Type B pancreatic cell (in vitro differentiated cells): ENCODE measurements at regions not wholly inside any gene's neighbourhood (a gene's known extent, or its start where the extent isn't known, plus 50 kb on each side); places are given as distances from the start of the nearest gene placed in this dataset.

Source experiments
- DNase-seq: peaks from one replicate; pipeline ENCODE4 v3.0.0; 2021; ENCODE audit warnings: mixed read lengths; ENCODE audit not compliant: unreplicated experiment; ENCODE audit errors: extremely low spot score
- H3K27ac Mint-ChIP-seq: 2 replicates; pipeline ENCODE4 v1.8.0; 2021; ENCODE audit warnings: mild to moderate bottlenecking, mixed read lengths
- H3K27me3 Mint-ChIP-seq: 2 replicates; pipeline ENCODE4 v1.8.0; 2021; ENCODE audit warnings: mixed read lengths
- H3K36me3 Mint-ChIP-seq: 2 replicates; pipeline ENCODE4 v1.8.0; 2021; ENCODE audit warnings: mixed read lengths
- H3K4me1 Mint-ChIP-seq: one replicate; pipeline ENCODE4 v1.8.0; 2021; ENCODE audit warnings: mixed read lengths; ENCODE audit not compliant: unreplicated experiment
- H3K4me3 Mint-ChIP-seq: 2 replicates; pipeline ENCODE4 v1.8.0; 2021; ENCODE audit warnings: mild to moderate bottlenecking, mixed read lengths
- H3K9me3 Mint-ChIP-seq: 2 replicates; pipeline ENCODE4 v1.8.0; 2021; ENCODE audit warnings: mixed read lengths
- CTCF ChIP-seq: fragments of 200-600 bp; sonication (generic); conservative IDR thresholded peaks from 2 replicates; pipeline ENCODE4 v1.5.0; 2021; ENCODE audit warnings: antibody characterized with exemption, mild to moderate bottlenecking

- Mint-ChIP-seq H3K27ac (no peak overlapping the region), H3K9me3 (peaks cover 4% of the 10 kb centered on the region), H3K36me3 (no peaks in the 10 kb centered on the region), H3K4me3 (no peak overlapping the region), H3K4me1 (peaks cover 10% of the 10 kb centered on the region), H3K27me3 (peaks cover 3% of the 10 kb centered on the region)
- no peak for TF ChIP-seq CTCF
- no peak for DNase-seq
Measured at GRCh38 chr11:95289378-95290101, 58.5 kb upstream of the SESN3 start.

- no peak for TF ChIP-seq CTCF
- DNase-seq, result no peak
- Mint-ChIP-seq H3K9me3 (no peaks in the 10 kb centered on the region), H3K27ac (peak overlapping the region; percentile 0), H3K4me3 (no peak overlapping the region), H3K4me1 (peaks cover 27% of the 10 kb centered on the region), H3K27me3 (no peaks in the 10 kb centered on the region), H3K36me3 (no peaks in the 10 kb centered on the region)
Measured at GRCh38 chr11:95284057-95285052, 53.4 kb upstream of the SESN3 start.

- Mint-ChIP-seq H3K36me3 (no peaks in the 10 kb centered on the region), H3K27ac (peak overlapping the region; percentile 0), H3K4me1 (peaks cover 27% of the 10 kb centered on the region), H3K27me3 (no peaks in the 10 kb centered on the region), H3K9me3 (no peaks in the 10 kb centered on the region), H3K4me3 (peak overlapping the region; percentile 1)
- no peak for TF ChIP-seq CTCF
- no peak for DNase-seq
Measured at GRCh38 chr11:95283650-95284049, 52.6 kb upstream of the SESN3 start.

GRCh38 chr11:95283146-95283545 is 52.1 kb upstream of the SESN3 start:
- Mint-ChIP-seq H3K4me1 (peaks cover 27% of the 10 kb centered on the region), H3K4me3 (peak overlapping the region; percentile 1), H3K27ac (peak overlapping the region; percentile 55), H3K9me3 (peaks cover 4% of the 10 kb centered on the region), H3K36me3 (no peaks in the 10 kb centered on the region), H3K27me3 (no peaks in the 10 kb centered on the region)
- DNase-seq, result no peak
- no peak for TF ChIP-seq CTCF

GRCh38 chr11:95282291-95282751 is 51.3 kb upstream of the SESN3 start:
- TF ChIP-seq CTCF, result no peak
- peaks cover 8% of the 10 kb centered on the region for H3K9me3 Mint-ChIP-seq
- H3K27ac Mint-ChIP-seq, result peak overlapping the region; percentile 55
- DNase-seq, result no peak
- H3K36me3 Mint-ChIP-seq, result no peaks in the 10 kb centered on the region
- peaks cover 27% of the 10 kb centered on the region for H3K4me1 Mint-ChIP-seq
- H3K4me3 Mint-ChIP-seq, result no peak overlapping the region
- H3K27me3 Mint-ChIP-seq, result no peaks in the 10 kb centered on the region
